HG03045 (cell line): ENCODE measurements at regions not wholly inside any gene's neighbourhood (a gene's known extent, or its start where the extent isn't known, plus 50 kb on each side); places are given as distances from the start of the nearest gene placed in this dataset.
"Not testable (repeated sequence)": the region's sequence is repeated elsewhere in the genome, so short reads cannot be mapped to it uniquely, and the experiment has no call there.

Source experiments
- ATAC-seq: cut with Tn5 transposase; IDR thresholded peaks from one replicate; pipeline ENCODE4 v1.9.1; 2021; ENCODE audit warnings: mild to moderate bottlenecking, moderate library complexity; ENCODE audit not compliant: unreplicated experiment

GRCh38 chr10:33489501-33490176 is 155.2 kb upstream of the NRP1 start:
- ATAC-seq: no peak

- no peak for ATAC-seq
Measured at GRCh38 chr10:33487014-33487776, 152.7 kb upstream of the NRP1 start.

- ATAC-seq: no peak
Measured at GRCh38 chr10:33485276-33485675, 150.8 kb upstream of the NRP1 start.

DNA sequence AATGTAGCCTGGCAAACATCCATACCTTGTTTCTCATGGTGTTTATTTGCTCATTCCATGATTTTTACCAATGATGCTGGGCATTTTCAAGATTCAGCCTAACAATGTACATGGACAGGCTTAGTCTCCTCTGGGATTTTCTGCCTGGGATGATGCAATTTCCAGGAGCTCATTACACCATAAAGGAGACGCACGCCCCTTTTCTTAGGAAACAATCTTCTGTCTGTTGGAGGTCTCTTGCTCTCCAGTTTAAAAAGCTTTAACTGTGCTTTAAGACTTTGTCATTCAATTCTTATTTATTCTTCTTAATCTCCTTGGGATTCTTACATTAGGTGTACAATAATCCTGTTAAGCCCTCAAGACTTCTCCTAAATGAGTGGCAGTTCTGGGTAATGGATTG is 150.3 kb upstream of the NRP1 start:
- no peak for ATAC-seq

DNA sequence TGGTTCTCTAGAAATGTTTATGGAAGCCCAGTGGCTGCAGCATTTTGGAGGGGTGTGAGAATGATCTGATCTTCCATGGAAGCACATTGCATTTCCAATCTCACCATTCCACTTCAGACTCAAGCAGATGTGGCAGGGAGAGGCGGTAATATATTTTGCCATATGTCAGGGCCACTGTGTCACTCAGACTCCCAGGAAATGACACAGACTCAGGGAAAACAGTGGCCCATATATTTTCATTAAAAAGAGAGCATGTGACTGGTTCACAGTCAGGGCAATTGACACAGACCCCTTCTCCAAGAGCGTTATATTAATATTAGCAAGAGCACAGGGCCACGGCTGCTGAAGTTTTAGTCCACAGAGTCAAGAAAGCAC is 149.3 kb upstream of the NRP1 start:
- no peak for ATAC-seq

DNA sequence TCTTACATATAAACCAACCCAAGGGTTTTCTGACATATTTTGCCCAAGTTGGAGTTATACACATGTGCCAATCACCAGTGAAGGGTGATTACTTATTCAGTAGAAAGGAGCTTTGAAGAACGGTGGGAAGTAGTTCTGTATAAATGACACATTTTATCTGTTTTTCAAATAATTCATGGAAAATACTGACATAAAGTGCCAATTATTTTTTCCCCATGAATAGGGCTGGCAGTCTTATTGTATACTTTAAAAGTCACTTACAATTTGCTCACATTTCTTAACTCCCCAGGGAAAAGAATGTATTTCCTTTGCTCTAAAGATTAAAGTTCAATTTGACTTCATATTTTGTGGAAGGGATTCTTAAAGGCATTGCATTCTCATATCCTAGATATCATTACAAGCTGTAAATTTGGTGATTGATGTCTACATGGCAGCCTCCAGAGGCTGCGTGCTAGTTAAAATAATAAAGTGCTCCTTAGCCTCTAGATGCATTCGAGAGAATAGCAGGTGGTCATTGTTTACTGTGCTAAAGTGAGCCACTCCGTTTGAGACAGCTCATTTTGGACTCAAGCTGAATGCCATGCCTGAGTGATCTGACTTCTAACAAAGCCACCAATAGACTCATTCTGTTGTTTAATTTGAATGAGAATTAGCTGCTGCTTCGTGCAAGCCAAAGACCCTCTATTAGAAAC is 148.8 kb upstream of the NRP1 start:
- ATAC-seq: no peak

- no peak for ATAC-seq
Measured at GRCh38 chr10:33482486-33482885, 148.0 kb upstream of the NRP1 start.

DNA sequence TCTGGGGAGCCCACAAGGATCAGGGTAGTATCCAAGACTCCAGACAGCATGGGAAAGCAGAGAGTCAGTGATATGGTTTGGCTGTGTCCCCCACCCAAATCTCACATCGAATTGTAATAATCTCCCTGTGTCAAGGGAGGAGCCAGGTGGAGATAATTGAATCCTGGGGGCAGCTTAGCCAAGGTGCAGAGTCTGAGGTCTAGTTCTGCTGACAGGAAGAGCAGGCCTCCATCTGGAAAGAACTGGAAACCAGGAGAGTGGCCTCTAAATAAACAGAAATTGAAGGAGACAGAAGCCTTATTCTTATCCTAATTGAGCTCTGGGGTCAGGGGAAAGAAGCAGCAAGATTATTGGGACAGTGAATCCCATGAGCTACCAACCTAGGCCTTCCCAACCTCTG is 146.7 kb upstream of the NRP1 start:
- no peak for ATAC-seq

- not testable (repeated sequence) for ATAC-seq
Measured at GRCh38 chr10:33480417-33480816, 145.9 kb upstream of the NRP1 start.

- no peak for ATAC-seq
Measured at GRCh38 chr10:33478675-33479125, 144.2 kb upstream of the NRP1 start.

DNA sequence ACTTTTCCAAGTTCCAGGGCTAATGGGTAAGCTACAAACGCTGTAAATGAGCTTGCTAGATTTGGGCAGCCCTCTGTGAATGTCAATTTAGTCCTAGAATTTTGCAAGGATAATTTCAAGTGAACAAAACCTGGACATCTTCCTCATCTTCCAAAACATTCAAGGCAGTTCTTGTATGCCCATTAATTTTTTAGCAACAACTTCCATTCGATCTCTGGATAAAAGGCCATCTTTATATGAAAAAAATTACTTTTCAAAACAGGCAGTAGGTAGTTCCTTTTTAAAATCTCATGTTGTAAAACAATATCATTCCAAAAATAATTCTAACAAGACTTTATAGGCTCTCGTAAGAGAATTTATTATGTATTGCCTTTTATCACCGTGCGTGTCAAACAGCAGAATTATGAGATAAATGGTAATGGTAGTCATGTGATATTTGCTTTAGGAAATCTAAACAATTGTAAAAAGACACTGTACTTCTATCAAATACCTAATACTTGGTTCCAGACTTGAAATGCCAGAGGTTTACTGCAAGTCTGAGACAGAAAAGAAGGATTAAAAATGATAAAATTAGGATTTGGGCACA is 143.7 kb upstream of the NRP1 start:
- ATAC-seq: no peak

DNA sequence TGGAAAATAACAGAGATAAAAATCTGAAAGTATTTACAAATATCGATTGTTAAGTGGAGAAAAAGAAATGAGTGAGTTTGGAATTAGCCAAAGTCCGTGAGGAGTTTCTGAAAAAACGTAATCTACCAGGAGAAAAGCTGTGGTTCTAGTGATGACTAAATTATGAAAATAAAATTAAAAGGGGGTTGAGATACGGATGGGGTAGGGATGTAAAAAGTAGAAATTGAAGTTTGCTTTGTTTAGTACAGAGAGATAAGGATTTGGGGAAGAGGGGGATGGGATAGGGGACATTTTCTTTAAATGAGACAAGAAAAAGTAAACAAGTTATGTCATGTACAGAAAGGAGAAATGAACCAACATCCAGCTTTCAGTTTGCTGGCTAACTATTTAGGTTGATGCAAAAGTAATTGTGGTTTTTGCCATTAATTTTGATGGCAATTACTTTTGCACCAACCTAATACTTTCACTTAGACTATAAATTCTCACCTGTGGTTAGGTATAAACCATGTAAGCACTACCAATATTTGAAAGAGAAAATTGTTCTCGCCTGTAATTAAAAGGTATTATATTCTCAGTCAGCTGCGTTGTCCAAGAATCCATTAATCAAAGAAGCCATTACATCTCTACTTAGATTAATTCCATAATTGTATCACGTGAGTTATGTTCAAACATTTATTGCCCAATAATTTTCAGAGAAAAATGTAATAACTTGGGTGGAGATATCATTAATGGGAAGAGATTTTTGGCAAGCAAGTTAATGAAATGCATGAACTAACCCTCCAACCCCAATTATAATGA is 143.0 kb upstream of the NRP1 start:
- ATAC-seq: no peak

DNA sequence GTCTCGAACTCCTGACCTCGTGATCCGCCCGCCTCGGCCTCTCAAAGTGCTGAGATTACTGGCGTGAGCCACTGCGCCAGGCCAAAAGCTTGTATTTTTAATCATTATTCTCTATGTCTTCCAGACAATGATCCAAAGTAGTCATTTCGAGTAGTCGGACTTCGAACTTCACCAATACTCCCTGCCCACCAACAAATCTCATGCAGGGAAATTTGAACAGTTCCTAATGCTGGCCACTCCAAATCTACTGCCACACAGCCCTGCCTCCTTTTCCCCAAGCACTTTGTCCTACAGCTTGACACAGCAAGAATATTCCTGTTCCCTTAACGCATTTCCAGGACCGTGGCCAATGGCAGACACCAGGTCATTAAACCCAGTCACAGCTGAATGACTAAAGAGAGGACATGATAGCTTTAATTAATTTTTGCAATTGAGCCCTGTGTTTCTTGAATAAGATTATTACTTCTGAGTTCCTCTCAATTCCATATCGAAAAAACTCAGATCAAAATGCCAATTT is 142.3 kb upstream of the NRP1 start:
- no peak for ATAC-seq

DNA sequence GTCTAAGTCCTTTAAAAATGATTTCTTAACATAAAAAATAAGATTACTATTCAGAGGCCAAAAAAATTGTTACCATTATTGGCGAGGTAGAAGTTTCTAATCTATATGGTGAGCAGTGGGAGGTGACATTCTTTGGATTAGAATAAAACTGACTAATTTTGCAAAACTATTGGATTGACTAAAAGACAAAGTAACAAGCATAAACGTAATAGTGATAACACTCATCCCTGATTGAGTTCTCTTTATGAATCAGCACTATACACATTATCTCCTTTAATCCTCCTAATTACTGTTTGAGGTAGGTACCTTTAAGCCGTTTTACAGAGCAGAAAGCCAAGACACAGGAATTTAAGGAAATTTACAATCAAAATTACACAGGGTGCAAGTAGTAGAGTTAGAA is 139.2 kb upstream of the NRP1 start:
- no peak for ATAC-seq

DNA sequence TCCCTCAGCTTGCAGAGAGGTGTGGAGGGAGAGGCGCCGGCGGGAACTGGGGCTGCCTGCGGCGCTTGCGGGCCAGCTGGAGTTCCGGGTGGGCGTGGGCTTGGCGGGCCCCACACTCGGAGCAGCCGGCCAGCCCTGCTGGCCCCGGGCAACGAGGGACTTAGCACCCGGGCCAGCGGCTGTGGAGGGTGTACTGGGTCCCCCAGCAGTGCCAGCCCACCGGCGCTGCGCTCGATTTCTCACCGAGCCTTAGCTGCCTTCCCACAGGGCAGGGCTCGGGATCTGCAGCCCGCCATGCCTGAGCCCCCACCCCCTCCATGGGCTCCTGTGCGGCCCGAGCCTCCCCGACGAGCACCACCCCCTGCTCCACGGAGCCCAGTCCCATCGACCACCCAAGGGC is 133.5 kb upstream of the NRP1 start:
- not testable (repeated sequence) for ATAC-seq

DNA sequence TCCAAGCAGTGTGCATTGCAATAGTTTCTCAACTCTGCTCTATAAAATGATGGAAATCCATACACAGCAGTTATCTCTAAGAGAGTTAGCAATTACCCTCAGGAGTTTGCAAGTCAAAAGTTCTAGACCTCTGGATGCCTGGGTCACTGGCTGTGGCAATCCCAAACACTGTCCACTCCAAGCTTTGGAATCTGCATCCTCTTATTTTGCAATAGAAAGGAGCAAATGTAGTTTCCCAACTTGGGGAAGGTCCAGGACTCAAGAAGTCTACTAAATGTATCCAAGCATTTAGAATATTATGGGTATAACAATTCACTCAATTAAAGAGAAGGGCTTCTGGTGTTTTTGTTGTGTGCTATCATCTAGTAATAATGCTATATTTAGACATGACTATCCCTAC is 131.3 kb upstream of the NRP1 start:
- no peak for ATAC-seq

GRCh38 chr10:33463011-33463410 is 128.5 kb upstream of the NRP1 start:
- ATAC-seq: no peak

DNA sequence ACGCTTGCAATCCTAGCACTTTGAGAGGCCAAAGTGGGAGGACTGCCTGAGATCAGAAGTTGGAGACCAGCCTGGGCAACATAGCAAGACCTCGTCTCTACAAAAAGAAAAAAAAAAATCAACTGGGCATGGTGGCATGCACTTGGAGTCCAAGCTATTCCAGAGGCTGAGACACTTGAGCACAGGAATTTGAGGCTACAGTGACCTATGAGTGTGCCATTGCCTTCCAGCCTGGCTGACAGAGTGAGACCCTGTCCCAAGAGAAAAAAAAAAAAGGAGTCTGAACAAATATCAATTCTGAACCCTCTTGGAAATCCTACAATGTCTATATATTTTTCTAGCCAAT is 126.8 kb upstream of the NRP1 start:
- no peak for ATAC-seq

DNA sequence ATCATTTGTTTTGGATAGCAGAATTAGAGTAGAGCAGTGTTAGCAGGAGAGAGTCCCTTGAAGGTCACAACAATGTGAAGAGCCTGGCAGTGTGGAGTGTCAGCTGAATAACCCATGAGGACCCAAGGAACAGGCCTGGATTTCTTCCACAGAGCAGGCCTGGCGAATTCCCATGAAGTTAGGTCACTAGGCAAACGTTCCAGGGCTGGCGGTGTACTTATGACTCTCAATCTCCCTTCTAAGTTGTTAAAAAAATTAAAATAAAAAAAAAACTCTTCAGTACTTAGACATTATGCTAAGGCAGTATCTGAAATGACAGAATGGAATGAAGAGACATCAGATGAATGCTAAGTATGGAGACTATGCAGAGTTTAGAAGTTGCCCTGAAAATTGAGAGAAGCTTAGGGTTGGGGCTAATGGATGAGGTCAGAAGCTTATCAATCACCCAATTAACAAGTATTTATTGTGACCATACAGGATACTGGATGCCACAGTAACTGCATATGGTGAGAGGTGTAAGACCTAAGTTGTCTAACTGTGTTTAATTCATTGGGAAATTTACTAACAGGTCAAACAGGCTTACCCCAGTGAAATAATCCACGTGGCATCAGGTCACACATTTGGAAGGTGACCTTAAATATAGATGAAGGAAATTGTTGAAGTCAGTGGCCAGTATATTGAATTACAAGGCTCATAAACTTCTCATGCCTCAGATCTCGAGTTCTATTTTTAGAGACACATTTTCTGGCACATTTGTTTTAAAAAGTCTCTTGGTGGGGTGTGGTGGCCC is 126.2 kb upstream of the NRP1 start:
- no peak for ATAC-seq

- ATAC-seq: no peak
Measured at GRCh38 chr10:33459602-33460001, 125.1 kb upstream of the NRP1 start.
